RWPE2 (cell line): ENCODE measurements at regions not wholly inside any gene's neighbourhood (a gene's known extent, or its start where the extent isn't known, plus 50 kb on each side); places are given as distances from the start of the nearest gene placed in this dataset.

Source experiments
- ATAC-seq: fragments of 200-7000 bp; cut with Tn5 transposase; 3 replicates; pipeline ENCODE4 v1.9.1; 2021; ENCODE audit warnings: low read depth
- DNase-seq: peaks from one replicate; pipeline ENCODE4 v3.0.0-alpha.2; 2020; ENCODE audit warnings: low spot score
- H3K27ac ChIP-seq: fragments of 450-650 bp; 2 replicates; pipeline ENCODE4 v1.5.1; 2017; ENCODE audit warnings: mild to moderate bottlenecking; ENCODE audit not compliant: poor library complexity, severe bottlenecking
- H3K27me3 ChIP-seq: fragments of 250-450 bp; sonication (Bioruptor Pico); 2 replicates; pipeline ENCODE4 v1.5.1; 2021; ENCODE audit warnings: mild to moderate bottlenecking, moderate library complexity; ENCODE audit not compliant: insufficient read depth, poor library complexity, severe bottlenecking
- H3K36me3 ChIP-seq: fragments of 250-450 bp; sonication (Bioruptor Pico); 2 replicates; pipeline ENCODE4 v1.5.1; 2020; ENCODE audit warnings: low read depth, mild to moderate bottlenecking, moderate library complexity
- H3K4me1 ChIP-seq: fragments of 250-450 bp; sonication (Bioruptor Pico); 2 replicates; pipeline ENCODE4 v1.5.1; 2021; ENCODE audit warnings: mild to moderate bottlenecking, moderate library complexity; ENCODE audit not compliant: insufficient read depth, poor library complexity, severe bottlenecking
- H3K4me3 ChIP-seq: fragments of 250-450 bp; sonication (Bioruptor Pico); 2 replicates; pipeline ENCODE4 v1.5.1; 2021; ENCODE audit warnings: mild to moderate bottlenecking, moderate library complexity; ENCODE audit not compliant: severe bottlenecking
- H3K9me3 ChIP-seq: fragments of 250-450 bp; sonication (Bioruptor Pico); 2 replicates; pipeline ENCODE4 v1.5.1; 2021; ENCODE audit warnings: mild to moderate bottlenecking, moderate library complexity; ENCODE audit not compliant: severe bottlenecking
- CTCF ChIP-seq: fragments of 450-650 bp; IDR thresholded peaks from one replicate; pipeline ENCODE4 v1.5.1; 2017; ENCODE audit warnings: mild to moderate bottlenecking, moderate library complexity; ENCODE audit not compliant: poor library complexity, severe bottlenecking

- no peak for TF ChIP-seq CTCF
- Histone ChIP-seq H3K4me3 (no peak overlapping the region), H3K9me3 (no peaks in the 10 kb centered on the region), H3K27ac (no peak overlapping the region), H3K36me3 (no peaks in the 10 kb centered on the region), H3K4me1 (no peaks in the 10 kb centered on the region), H3K27me3 (no peaks in the 10 kb centered on the region)
- ATAC-seq (no peak), DNase-seq (no peak)
These were observed 447.5 kb downstream of the TNS1 start for GRCh38 chr2:217555081-217555876.

GRCh38 chr2:217553679-217554078, 449.1 kb downstream of the TNS1 start:
- no peaks in the 10 kb centered on the region for H3K27me3 ChIP-seq
- H3K4me3 ChIP-seq = no peak overlapping the region
- no peak for DNase-seq
- no peak for ATAC-seq
- no peak overlapping the region for H3K27ac ChIP-seq
- H3K9me3 ChIP-seq = no peaks in the 10 kb centered on the region
- no peaks in the 10 kb centered on the region for H3K36me3 ChIP-seq
- H3K4me1 ChIP-seq = no peaks in the 10 kb centered on the region
- no peak for TF ChIP-seq CTCF

GRCh38 chr2:217553202-217553601, 449.6 kb downstream of the TNS1 start:
- H3K27ac ChIP-seq = no peak overlapping the region
- no peaks in the 10 kb centered on the region for H3K27me3 ChIP-seq
- no peak overlapping the region for H3K4me3 ChIP-seq
- DNase-seq (no peak), ATAC-seq (no peak)
- no peaks in the 10 kb centered on the region for H3K36me3 ChIP-seq
- H3K9me3 ChIP-seq = no peaks in the 10 kb centered on the region
- no peak for TF ChIP-seq CTCF
- no peaks in the 10 kb centered on the region for H3K4me1 ChIP-seq

GRCh38 chr2:217552081-217552480, 450.7 kb downstream of the TNS1 start:
- DNase-seq = no peak
- Histone ChIP-seq H3K27me3 (no peaks in the 10 kb centered on the region), H3K9me3 (no peaks in the 10 kb centered on the region), H3K4me3 (no peak overlapping the region), H3K27ac (no peak overlapping the region), H3K36me3 (no peaks in the 10 kb centered on the region), H3K4me1 (no peaks in the 10 kb centered on the region)
- TF ChIP-seq CTCF = no peak
- no peak for ATAC-seq

GRCh38 chr2:217551252-217551899, 451.4 kb downstream of the TNS1 start:
- ATAC-seq = peak; percentile 57; the same call in 2 of the 3 replicates
- Histone ChIP-seq H3K36me3 (no peaks in the 10 kb centered on the region), H3K4me1 (no peaks in the 10 kb centered on the region), H3K9me3 (no peaks in the 10 kb centered on the region), H3K27me3 (no peaks in the 10 kb centered on the region), H3K27ac (no peak overlapping the region), H3K4me3 (no peak overlapping the region)
- no peak for DNase-seq
- no peak for TF ChIP-seq CTCF
